ENCODE measurements at regions not wholly inside any gene's neighbourhood (a gene's known extent, or its start where the extent isn't known, plus 50 kb on each side); places are given as distances from the start of the nearest gene placed in this dataset.

- DNase-seq (ENCODE audit: low read depth), result no peak
- H3K4me3 ChIP-seq (ENCODE audit: low read length), result no peak overlapping the region
- TF ChIP-seq CTCF (conservative IDR thresholded peaks at IDR 0.05; ENCODE audit: low read depth, low read length), result no peak
Observed at GRCh38 chr1:2945821-2946231, 75.4 kb upstream of the ACTRT2 start.

- no peak for TF ChIP-seq CTCF (conservative IDR thresholded peaks at IDR 0.05; ENCODE audit: low read depth, low read length)
- no peak overlapping the region for H3K4me3 ChIP-seq (ENCODE audit: low read length)
- DNase-seq (ENCODE audit: low read depth), result no peak
Observed at GRCh38 chr1:2946291-2946690, 75.0 kb upstream of the ACTRT2 start.

GRCh38 chr1:2946999-2947690, 74.1 kb upstream of the ACTRT2 start:
- no peak for TF ChIP-seq CTCF (conservative IDR thresholded peaks at IDR 0.05; ENCODE audit: low read depth, low read length)
- no peak for DNase-seq (ENCODE audit: low read depth)
- H3K4me3 ChIP-seq (ENCODE audit: low read length), result no peak overlapping the region

GRCh38 chr1:2948001-2948750, 73.1 kb upstream of the ACTRT2 start:
- no peak for TF ChIP-seq CTCF (conservative IDR thresholded peaks at IDR 0.05; ENCODE audit: low read depth, low read length)
- no peak overlapping the region for H3K4me3 ChIP-seq (ENCODE audit: low read length)
- no peak for DNase-seq (ENCODE audit: low read depth)

GRCh38 chr1:2948751-2949680, 72.3 kb upstream of the ACTRT2 start:
- no peak overlapping the region for H3K4me3 ChIP-seq (ENCODE audit: low read length)
- TF ChIP-seq CTCF (conservative IDR thresholded peaks at IDR 0.05; ENCODE audit: low read depth, low read length), result no peak
- DNase-seq (ENCODE audit: low read depth), result no peak

- DNase-seq (ENCODE audit: low read depth), result no peak
- H3K4me3 ChIP-seq (ENCODE audit: low read length), result no peak overlapping the region
- no peak for TF ChIP-seq CTCF (conservative IDR thresholded peaks at IDR 0.05; ENCODE audit: low read depth, low read length)
Observed at GRCh38 chr1:2949966-2950925, 71.0 kb upstream of the ACTRT2 start.
